Activated CD4-positive, alpha-beta T cell treated with anti-CD3 and anti-CD28 coated beads, Interleukin-2, amount 50 U/mL, for 1 hour (primary cell): ENCODE measurements at regions not wholly inside any gene's neighbourhood (a gene's known extent, or its start where the extent isn't known, plus 50 kb on each side); places are given as distances from the start of the nearest gene placed in this dataset.

ENCODE experiments used
- DNase-seq: peaks from one replicate; pipeline ENCODE4 v3.0.0-alpha.2; 2020

DNA sequence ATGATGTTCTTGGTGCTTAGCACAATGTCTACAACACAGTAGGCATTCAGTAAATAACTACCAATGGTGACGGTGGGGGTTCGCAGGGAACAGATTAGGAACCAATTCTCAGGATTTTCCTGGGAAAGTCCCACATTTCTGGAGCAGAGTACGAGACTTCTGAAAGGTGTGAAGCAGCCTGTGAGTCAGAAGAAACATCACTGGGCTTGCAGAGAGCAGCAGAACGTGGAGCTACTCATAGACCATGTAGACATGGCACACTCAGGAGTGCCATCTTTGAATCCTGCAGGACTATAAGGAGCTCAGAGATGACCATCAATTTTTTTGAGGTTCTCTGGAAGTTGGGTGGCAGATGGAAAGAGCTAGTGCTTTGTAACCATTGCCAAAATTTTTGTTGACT lies 106.6 kb upstream of the ANKRD55 start:
- no peak for DNase-seq

DNA sequence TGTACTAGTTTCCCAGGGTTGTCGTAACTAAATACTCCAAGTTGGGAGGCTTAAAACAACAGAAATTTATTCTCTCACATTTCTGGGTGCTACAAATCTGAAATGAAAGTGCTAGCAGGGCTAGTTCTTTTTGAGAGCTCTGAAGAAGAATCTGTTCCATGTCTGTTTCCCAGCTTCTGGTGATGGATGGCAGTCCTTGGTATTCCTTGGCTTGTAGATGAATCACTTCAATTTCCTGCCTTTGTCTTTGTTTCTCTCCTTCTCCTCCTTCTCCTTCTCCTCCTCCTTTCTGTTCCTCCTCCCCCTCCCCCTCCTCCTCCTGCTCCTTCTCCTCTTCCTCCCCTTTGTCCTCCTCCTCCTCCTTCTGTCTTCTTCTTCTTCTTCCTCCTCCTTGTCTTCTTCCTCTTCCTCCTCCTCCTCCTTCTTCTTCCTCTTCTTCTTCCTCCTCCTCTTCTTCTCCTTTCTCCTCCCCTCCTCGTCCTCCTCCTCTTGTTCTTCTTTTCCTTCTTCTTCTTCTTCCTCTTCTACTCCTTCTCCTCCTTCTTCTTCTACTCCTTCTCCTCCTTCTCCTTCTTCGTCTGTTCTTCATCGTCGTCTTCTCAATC lies 104.7 kb upstream of the ANKRD55 start:
- DNase-seq = no peak

DNA sequence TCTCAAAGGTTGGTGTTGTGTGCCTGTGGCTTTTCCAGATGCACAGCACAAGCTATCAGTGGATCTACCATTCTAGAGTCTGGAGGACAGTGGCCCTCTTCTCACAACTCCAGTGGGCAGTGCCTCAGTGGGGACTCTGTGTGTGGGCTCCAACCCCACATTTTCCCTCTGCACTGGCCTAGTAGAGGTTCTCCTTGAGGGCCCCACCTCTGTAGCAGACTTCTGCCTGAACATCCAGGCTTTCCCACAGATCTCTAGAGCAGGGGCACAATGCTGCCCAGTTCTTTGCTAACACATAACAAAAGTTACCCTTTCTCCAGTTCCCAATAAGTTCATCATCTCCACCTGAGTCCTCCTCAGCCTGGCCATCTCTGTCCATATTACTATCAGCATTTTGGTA lies 102.1 kb upstream of the ANKRD55 start:
- DNase-seq = no peak

DNA sequence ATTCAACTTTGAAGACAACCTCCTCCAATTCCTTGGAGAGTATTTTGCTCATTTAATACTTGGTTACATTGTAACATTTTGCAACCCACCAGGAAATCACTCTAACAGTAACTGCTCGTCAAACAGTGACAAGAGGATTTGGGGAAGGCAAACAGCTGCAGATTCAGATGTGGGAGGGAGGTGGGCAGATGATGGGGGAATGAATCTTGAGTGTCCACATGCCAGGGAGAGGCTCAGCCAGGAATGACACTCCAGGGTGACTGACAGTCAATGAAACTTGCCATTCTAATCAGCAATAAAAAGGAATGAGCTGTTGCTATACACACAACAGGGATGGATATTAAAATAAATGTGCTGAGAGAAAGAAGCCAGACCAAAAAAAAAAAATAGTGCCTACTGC lies 97.7 kb upstream of the ANKRD55 start:
- no peak for DNase-seq

DNA sequence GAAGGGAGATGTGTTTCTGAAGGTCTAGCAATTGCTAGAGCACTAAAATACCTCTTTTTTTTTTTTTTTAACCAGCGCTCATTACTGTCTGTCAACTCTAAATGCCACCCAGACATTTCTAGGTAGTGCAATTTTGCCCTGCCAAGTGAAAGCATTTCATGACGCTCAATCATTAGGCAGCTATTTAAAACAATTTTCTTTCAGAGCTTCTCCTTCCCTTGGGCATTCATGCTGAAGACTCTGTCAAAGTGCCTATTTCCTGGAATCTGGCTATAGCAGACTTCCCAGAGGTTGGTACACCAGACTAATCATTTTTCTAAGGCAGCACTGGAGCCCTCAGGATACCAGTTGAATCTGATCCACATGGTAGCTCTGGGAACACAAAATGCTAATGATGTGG lies 97.0 kb upstream of the ANKRD55 start:
- no peak for DNase-seq

DNA sequence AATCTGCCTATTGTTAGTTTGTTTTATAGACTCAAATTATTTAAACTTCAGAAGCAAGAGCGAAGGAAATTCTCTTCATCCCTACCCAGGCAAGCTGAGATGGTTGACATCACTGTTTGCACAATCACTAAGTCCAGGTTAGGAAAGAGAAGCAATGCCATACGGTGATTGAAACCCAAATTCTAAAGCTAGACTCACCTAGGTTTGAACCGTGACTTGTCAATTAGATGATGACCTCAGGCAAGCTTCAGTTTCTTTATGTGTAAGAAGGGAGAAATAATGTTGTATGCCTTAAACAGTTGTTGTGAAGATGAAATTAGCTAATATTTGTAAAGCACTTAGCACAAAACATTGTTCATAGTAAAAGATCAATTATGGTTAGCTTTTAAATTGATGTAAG lies 96.5 kb upstream of the ANKRD55 start:
- no peak for DNase-seq

DNA sequence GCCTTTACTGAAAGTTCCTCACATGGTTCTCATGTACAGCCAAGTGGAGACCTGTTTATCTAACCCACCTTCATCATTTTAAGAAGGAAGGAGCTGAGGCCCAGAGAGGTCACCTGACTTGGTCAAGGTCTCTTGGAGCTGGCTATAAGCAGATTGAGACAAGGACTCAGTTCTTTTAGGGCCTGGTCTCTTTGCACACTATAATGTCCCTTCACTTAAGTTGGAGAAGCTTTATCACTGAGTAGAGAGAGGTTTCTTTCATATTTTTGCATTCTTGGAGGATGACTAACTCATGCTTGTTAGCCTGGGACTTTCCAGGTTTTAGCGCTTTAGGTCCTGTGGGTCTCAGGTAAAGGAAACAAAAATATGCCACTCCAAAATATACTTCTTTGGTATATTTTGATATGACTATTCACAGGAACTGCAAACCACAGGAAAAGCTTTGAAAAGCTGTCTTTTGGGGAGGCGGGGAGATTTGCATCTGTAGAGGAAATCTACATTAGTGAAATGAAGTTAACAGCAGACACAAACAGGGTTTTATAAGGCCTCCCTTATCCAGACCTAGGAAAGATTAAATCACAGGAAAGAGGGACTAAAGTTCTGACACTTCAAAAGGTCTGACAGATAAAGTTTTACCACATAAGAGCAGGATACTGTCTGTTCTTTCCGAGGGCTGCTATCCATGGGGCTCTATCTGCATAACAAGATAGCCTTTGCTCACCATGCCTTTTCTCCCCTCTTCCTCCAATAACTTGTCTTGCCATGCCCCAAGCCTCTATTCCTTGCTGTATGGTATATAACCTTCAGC lies 95.8 kb upstream of the ANKRD55 start:
- peak; percentile 20 for DNase-seq

DNA sequence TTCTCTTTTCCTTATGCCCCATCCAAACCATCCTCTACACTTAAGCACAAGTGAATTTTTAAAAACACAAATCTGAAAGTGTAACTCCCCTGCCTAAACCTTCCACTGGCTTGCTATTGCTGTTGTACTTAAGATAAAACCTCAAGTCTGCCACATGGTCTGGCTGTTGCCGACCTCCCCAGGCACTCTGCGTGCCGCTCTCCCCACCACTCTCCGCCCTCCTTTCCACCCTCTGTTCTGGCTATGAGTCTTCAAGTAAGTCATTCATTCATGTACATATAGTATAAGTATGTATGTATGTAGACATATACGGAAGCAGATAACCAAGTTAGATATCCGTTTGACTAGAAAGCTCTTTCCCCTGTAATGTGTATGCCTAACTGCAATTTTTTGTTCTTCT lies 94.7 kb upstream of the ANKRD55 start:
- DNase-seq = peak; percentile 29

DNA sequence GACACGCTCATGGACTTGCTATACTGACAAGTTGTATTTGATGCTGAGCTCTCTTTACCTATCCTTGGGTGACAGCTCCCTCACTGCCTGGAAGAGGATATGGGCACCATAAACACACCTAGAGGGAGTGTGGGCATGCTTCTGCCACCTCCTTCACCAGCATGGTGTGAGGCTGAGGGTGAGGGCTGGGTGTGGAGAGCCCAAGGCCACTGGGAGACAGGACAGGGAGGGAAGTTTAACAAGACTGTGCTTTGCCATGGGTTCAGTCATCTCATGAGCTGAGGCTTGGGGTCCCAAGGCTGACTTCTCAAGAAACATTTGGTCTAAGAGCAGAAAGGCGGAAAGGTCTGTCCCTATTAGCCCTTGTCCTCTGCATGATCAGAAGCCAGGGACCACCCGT lies 93.6 kb upstream of the ANKRD55 start:
- DNase-seq = no peak

DNA sequence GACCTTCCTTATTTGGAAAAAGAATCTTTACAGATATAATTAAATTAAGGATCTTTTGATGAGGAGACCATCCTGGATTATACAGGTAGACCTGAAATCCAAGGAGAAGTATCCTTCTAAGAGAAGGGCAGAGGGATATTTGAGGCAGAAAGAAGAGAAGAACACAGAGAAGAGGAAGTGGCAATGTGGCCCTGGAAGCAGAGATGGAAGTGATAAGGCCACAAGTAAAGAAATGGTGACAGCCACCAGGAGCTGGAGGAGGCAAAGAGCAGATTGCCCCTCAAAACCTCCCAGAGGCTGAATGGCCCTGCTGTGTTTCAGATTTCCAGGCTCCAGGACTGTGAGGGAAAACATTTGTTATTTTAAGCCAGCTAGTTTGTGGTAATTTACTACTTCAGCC lies 93.0 kb upstream of the ANKRD55 start:
- no peak for DNase-seq

DNA sequence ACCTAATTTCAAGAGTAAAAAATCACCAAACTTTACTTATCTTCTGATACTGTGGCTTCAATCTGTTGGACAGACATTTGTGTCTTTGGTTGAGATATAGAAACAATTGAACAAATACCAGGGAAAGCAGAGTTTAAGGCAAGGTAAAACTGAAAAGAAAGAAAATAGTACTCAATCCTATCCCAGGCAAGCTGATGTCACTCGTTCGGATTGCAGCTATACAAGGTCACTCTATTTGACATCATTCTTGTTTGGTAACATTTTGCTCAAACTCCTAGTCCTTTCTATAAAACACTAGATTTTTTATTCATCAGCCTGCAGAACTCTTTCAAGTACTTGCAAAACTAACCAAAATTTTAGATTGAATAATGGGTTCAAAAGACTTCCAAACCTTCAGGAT lies 91.9 kb upstream of the ANKRD55 start:
- no peak for DNase-seq

DNA sequence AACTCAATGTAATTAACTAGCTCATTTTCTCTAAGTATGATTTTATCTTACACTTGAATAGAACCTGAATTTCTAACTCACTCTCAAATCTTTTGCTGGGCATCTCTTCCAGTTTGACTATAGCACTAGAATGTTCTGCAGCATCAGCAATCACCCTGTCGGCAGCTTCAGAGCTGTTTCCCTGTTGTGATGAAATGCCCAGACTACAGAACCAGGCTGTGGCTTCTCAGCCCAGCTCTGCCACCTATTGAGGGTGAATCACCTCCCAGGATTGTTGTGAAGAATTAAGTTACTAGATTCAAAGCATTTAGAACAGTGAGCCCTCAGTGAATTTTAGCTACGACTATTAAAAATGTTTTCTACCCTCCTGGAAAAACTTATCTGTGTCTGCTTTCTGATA lies 90.4 kb upstream of the ANKRD55 start:
- DNase-seq = no peak

DNA sequence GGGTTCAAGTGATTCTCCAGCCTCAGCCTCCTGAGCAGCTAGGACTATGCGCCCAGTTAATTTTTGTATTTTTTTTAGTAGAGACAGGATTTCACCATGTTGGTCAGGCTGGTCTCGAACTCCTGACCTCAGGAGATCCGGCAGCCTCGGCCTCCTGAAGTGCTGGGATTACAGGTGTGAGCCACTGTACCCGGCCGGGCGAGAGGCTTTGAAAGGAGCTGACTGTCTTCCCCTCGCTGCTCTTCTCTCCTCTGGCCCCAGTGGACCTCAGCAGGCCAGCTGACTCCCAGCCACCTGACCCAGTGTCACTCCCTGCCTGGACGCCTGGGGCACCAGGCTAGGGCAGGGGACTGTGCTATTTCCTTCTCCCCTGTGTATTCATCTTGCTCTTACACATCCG lies 89.5 kb upstream of the ANKRD55 start:
- no peak for DNase-seq

DNA sequence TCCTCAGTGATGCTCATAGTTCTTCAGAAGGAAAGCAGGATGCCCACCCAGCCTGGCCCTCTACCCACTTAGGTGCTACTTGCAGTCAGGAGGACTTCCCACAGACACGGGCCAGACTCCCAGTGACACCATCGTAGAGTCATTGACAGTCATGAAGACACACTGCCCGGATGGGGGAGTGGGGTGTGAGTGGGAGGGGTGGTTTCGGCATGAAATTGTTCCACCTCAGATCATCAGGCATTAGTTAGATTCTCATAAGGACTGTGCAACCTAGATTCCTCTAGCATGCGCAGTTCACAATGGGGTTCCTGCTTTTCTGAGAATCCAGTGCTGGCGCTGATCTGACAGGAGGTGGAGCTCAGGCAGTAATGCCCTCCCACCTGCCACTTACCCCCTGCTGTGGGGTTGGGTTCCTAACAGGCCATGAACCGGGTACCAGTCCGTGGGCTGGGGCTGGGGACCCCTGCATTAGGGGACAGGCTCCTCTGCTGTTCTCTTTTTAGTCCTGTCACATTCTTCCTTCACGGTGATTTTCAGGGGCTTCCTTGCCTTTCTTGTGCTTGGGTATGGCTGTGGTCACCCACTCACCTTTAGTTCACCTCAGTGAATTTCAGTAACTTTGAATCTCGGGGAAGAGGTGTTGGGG lies 88.2 kb upstream of the ANKRD55 start:
- DNase-seq = no peak

DNA sequence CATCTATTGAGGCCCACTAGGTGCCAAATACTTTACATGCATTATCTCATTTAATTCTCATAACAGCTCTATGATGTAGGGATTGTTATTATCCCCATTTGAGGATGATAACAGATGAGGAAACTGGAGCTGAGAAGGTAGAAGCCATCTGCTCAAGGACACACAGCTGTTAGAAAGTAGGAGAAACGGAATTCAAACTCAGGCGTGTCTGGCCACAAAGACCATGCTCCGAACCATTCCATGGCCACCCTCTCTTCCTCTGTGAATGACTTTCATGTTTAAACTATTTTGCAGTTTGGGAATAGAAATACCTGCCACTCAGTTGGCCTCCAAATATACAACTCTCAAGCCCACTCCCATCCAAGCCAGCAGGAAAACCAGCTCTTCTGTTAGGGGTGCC lies 87.6 kb upstream of the ANKRD55 start:
- DNase-seq = no peak

DNA sequence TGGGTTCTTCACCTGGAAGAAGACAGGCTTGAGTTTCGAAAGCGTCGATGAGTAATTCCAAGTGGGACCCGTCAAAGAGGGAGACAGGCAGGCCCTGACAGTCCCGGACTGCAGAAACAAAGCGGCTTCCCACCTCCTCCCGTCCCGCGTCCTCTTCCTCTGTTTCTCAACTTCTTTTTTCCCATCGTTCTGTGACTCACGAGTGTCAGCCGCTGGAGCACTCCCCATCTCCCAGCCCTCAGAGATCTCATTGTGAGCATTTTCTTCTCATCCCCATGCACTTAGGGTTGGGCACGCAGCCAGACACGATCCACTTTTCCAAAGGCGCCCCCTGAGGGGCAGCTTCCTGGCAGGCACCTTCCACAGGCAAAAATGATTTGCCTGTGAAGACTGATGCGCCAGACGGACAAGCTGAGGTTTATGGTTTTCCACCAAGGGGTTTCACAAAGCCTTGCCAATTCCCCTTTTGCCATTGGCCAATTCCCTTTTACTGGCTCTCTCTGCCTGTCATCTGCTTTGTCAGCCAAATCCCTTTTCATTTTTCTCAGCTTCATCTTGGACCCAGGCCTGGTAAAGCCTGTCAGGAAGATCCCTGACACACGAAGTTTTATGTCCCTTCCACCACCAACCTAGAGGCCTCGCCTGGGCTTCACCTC lies 86.5 kb upstream of the ANKRD55 start:
- DNase-seq = no peak

DNA sequence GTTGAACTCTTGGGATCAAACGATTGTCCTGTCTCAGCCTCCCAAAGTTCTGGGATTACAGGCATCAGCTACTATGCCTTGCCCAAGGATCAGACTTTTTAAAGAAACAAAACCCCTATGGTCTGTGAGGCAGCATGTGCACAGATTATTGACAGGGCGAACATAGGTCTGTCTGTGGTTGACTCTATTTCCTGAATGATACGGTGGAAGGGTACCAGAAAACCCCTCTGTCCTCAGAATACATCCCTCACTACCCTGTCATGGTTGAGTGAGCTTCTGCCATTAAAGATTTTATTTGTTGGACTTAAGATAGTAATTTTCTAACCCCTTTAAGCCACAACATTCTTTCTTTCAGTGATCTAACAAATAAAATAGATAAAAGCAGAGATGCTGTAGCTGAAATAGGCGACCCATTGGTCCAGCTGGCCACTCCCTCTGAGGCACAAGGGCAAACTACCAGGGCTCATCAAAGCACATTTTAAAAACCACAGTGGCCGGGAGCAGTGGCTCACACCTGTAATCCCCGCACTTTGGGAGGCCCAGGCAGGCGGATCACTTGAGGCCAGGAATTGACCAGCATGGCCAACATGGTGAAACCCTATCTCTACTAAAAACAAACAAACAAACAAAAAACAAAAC lies 84.9 kb upstream of the ANKRD55 start:
- no peak for DNase-seq

DNA sequence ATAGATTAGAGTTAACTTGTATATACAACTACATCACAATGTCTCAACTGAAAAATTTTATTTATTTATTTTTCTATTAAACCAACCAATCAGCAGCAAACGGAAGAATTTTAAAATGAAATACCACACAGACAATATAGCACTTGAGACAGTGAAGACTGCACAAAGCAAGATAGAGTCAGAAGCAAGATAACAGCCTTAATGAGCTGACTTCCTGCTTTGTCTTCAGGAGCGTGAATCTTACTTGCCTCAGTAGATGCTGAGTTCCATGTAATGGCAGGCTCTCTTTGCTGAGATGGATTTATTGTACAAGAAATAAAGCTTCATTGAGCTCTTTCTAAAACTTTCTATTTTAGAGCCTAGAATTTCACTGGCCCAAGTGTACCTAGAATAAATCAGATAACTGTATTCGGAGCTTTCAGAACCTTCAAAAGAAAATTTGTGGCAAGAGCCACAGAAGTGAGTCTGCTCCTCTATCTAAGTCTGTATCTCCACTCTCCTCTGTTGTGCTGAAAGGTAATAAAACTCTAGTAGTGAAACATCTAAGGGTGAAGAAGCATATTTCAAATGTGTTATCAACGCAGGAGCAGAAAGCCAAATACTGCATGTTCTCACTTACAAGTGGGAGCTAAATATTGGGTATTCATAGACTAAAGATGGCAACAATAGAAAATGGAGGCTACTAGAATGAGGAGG lies 83.3 kb upstream of the ANKRD55 start:
- DNase-seq = no peak

DNA sequence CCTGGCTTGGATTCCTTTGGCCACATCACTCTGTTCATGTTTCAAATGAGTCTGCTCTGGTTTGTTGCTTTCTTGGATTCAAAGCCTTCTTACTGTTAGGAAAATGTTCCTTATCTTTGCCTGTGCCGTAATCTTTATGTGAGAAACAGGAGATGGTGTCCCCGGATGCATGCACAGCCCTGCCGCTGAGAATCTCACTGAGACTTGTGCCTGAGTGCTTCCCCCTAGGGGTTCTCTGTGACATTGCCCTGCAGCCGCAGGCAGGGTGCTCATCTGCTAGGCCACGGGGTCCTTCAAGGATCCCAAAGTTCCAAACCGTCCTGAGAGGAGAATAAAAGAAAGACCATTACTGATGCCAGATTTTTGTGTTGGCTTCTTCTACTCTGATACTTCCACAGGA lies 81.4 kb upstream of the ANKRD55 start:
- peak; percentile 43 for DNase-seq

DNA sequence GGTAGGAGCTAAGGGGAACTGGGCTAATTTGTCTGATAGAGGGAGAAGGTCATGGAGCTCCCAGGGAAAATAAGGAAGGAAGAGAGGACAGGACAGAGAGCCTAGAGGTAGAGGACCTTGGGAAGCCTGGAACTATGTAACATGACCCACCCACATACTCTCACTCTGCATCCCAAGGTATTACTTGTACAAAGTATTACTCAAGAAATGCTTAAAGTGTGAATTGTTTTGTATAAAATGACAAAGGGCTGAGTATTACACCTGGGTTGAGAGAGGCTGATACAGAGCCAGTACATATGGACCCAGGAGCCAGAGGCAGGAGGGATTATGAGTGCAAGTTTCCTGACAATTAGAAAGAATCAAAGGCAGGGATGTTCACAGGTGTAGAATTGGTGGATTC lies 80.5 kb upstream of the ANKRD55 start:
- DNase-seq = no peak

DNA sequence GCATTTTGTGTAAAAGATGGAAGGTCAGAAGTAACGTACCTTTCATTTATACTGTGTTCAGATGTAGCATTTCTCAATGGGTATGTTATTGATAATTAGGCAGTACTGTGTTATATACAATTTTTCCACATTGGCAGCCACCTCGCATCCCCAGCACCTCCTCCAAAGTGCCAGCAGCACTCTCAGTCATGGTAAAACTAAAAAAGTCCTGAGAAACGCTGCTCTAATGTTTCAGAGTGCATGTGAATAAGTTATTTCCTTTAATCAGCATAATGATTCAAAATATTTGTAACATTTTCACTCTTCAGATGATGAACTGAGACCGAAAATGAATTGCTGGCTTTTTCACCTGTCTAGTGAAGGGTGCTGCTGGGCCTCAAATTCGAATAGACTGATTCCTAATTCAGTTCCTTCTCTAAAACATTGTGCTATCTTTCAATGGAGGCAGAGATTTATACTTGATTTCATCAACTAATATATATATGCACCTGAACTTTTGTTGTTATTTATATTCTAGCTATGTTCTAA lies 79.9 kb upstream of the ANKRD55 start:
- DNase-seq = no peak

DNA sequence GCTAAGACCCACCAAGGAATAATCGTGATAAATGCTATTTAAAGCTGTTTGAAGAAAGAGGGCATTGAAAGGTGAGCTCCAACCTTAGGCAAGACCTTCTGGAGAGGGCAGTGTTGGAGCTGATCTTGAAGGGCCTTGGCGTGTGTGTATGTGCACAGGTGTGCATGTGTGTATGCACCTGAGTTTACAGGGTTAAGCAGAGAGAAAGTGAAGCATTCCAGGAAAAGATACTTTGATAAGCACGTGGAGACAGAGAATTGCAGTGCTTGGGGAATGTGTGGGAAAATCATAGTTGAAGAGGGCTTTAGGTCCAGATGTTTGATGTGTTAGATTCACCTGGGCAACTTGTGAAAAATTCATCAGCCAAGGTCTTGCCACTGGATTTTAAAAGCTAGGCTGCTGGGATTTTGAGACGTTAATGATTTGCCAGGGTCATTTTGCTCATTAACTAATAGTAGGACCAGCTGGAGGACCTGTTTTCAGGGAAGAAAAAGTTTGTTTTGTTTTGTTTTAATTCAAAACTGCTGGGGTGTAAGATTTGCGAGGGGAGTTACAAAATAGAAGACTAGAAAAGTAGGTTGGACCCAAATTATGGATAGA lies 78.3 kb upstream of the ANKRD55 start:
- no peak for DNase-seq
